NCI-H748 (cell line): ENCODE measurements at regions not wholly inside any gene's neighbourhood (a gene's known extent, or its start where the extent isn't known, plus 50 kb on each side); places are given as distances from the start of the nearest gene placed in this dataset.
"Not testable (repeated sequence)": the region's sequence is repeated elsewhere in the genome, so short reads cannot be mapped to it uniquely, and the experiment has no call there.

ENCODE experiments used
- DNase-seq: peaks from one replicate; lab custom pipeline; 2025; ENCODE audit not compliant: unreplicated experiment; lab: John Stamatoyannopoulos, UW

DNA sequence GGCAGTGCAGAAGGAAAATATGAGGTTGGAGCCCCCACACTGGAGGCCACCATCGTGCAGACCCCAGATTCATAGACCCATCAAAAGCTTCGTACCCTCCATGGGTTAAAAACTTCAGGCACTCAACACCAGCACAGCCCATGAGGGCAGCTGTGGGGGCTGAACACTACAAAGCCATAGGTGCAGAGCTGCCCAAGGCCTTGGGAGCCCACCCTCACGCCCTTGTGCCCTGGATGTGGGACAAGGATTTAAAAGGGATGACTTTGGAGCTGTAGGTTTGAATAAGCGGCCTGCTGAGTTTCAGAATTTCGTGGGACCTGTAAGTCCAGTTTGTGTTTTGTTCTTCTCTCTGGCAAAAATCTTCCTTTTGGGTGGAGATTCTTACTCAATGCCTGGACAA is 747.6 kb downstream of the SPATA31A6 start:
- DNase-seq, result not testable (repeated sequence)

DNA sequence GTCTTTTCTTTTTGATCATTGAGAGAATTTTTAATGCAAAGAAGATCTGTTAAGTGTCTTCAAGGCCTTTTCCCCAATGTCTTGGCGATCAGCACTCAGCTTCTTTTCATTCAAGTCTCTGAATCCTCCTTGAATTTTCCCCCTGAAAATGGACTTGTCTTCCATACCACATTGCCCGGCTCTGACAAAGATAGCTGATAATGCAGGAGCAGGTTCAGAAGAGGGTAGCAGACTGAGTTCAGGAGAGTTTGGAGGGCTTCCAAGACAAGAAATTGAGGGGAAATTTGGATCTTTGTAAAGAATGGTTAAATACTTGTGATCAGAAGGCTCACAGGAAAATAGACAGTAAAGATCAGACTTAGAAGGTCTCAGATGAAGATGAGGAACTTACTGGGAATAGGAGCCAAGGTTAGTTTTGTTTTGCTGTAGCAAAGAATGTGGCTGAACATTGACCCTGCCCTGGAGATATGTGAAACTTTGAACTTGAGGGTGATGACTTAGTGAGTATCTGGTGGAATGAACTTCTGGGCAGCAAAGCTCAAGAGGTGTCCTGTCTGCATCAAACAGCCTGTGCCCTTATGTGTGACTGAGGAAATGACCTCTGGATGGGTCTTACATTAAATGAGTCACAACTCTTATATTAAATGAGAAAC is 754.2 kb downstream of the SPATA31A6 start:
- not testable (repeated sequence) for DNase-seq

DNA sequence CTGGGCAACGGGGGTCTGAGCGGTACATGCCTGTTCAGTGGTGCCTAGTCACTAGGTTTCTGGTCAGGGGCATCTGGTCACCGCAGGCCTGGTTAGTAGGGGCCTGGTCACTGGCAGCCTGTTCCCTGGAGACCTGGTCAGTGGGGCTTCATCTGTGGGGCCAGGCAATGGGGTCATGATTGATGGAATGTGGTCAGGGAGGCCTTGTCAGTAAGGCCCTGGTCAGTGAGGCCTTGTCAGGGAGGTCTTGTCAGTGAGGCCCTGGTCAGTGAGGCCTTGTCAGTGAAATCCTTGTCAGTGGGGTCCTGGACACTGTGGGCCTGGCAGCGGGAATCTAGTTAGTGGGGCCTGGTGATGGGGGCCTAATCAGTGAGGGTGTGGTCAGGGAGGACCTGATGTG is 763.6 kb downstream of the SPATA31A6 start:
- DNase-seq, result not testable (repeated sequence)

DNA sequence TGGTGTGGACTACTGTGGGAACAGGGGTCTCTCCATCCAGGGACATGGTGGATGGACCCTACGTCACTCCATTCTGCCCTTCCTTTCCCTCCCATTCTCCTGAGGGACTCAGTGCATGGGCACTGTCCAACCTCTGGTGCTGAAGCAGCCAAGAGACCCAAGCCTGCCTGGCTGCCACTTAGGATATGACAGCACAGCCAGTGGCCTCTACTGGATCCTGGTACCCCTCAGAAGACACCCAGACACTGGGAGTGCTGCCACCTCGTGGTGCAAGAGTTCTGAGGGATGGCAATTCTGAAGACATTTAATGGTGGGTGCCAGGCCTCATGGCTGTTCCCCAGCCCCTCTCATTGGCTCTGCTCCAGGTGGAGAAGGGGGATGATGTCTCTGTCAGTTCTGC is 767.8 kb downstream of the SPATA31A6 start:
- peak; percentile 2 for DNase-seq

DNA sequence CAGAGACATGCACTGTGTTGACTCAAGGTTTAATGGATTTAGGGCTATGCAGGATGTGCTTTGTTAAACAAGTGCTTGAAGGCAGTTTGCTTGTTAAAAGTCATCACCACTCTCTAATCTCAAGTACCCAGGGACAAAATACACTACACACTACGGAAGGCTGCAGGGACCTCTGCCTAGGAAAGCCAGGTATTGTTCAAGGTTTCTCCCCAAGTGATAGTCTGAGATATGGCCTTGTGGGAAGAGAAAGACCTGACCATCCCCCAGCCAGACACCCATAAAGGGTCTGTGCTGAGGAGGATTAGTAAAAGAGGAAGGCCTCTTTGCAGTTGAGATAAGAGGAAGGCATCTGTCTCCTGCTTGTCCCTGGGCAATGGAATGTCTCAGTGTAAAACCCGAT is 781.7 kb downstream of the SPATA31A6 start:
- DNase-seq, result not testable (repeated sequence)

DNA sequence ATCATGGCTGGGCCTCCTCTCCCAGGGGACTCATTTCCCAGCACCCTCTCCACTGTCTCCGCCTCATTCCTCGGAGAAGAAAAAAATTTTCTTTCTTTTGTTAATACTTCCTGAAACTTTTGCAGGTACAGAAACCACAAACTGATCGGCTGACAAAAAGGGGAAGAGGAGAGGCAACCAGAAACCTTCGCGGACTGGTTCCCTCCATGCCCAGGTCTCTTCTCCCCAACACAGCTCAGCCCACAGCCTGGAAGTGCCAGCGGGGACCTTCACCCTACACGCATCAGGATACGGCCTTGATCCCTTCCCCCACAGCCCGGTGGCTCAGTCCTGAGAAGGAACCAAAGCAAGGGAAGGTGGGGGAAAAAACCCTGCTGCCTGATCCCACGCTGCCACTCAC is 788.4 kb downstream of the SPATA31A6 start:
- not testable (repeated sequence) for DNase-seq

DNA sequence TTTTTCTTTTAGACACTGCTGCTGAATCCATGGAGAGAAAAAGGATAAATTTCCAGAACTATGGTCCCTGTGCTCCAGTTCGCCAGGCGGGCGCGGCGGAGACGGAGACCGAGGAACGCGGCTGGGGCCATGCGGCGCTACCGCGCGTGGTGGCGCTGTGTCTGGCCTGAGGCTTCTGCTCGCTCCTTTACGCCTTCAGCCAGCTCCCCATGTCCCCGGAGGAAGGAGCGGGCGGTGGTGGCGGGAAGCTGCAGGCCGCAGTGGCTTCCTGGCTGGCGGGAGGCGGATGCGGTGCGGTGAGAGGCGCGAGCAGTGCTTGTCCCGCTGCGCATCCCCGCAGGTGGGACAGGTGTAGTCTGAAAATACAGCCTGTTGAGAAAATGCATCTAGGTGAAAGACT is 791.3 kb downstream of the SPATA31A6 start:
- DNase-seq, result not testable (repeated sequence)

DNA sequence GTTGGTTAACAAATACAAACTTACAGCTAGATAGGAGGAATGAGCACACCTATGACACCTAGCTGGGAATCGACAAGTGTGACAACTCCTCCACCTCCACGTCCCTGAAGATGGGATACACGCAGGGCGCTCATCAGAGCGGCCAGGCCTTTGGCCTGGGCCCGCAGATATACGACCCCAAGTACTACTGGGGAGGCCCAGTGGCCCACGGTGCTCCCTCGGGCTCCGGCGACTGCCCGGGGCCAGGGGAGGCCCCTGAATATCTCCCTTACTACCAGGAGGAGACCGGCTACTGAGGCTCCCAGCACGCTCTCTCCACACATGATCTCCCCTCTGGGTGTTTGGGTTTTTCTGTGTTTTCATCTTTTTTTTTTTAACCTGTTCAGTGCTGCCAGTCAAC is 801.3 kb downstream of the SPATA31A6 start:
- DNase-seq, result not testable (repeated sequence)
